HL-60 (cell line): ENCODE measurements at regions not wholly inside any gene's neighbourhood (a gene's known extent, or its start where the extent isn't known, plus 50 kb on each side); places are given as distances from the start of the nearest gene placed in this dataset.

Experiments
- GABPA ChIP-seq: IDR thresholded peaks from 2 replicates; pipeline ENCODE4 v1.6.1; 2012; ENCODE audit warnings: low read depth
- POLR2AphosphoS5 ChIP-seq: IDR thresholded peaks from 2 replicates; pipeline ENCODE4 v1.6.1; 2012; ENCODE audit warnings: low read depth
- TF ChIP-seq, protein P1 (sequence below): IDR thresholded peaks from one replicate; pipeline ENCODE4 v1.5.1; 2011; ENCODE audit warnings: low read length, control low read depth, inconsistent platforms; ENCODE audit not compliant: insufficient read depth

DNA sequence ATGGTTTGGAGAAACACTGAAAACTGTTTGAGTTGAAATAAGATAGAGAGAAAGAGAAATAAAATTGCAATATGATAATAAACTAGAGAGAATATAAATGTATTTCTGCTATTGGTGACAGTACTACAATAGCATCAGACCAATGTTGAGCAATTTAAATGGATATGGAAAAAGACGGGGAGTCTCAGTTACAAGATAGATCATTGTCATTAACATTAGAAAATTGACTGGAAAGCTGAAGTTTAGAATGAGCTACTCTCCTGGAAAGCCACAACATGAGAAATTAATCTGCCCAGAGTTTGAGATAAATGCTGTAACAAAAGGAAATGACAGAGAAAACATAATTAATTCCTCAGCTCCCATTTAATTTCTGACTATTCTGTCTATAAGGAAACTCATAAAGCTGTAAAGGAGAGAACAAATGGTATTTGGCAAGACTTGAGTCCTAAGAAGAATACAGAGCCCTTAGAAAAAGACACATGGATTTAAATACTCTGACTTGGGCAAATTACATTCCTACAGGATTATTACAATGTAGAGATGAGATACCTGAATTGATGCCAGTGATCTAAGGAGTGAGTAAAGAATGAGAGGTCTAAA lies 624.5 kb upstream of the CHD1 start:
- TF ChIP-seq, protein P1, sequence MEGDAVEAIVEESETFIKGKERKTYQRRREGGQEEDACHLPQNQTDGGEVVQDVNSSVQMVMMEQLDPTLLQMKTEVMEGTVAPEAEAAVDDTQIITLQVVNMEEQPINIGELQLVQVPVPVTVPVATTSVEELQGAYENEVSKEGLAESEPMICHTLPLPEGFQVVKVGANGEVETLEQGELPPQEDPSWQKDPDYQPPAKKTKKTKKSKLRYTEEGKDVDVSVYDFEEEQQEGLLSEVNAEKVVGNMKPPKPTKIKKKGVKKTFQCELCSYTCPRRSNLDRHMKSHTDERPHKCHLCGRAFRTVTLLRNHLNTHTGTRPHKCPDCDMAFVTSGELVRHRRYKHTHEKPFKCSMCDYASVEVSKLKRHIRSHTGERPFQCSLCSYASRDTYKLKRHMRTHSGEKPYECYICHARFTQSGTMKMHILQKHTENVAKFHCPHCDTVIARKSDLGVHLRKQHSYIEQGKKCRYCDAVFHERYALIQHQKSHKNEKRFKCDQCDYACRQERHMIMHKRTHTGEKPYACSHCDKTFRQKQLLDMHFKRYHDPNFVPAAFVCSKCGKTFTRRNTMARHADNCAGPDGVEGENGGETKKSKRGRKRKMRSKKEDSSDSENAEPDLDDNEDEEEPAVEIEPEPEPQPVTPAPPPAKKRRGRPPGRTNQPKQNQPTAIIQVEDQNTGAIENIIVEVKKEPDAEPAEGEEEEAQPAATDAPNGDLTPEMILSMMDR, result no peak
- no peak for TF ChIP-seq POLR2AphosphoS5
- no peak for TF ChIP-seq GABPA
